ENCODE measurements at regions not wholly inside any gene's neighbourhood (a gene's known extent, or its start where the extent isn't known, plus 50 kb on each side); places are given as distances from the start of the nearest gene placed in this dataset.

- TF ChIP-seq CTCF (IDR thresholded peaks at IDR 0.05): no peak
- no peak for TF ChIP-seq EP300 (IDR thresholded peaks at IDR 0.05)
Measured at GRCh38 chr18:25495606-25496005, 143.6 kb upstream of the ZNF521 start.

Measured in ovary (tissue), 3 donors.